GM23338 (cell line): ENCODE measurements at regions not wholly inside any gene's neighbourhood (a gene's known extent, or its start where the extent isn't known, plus 50 kb on each side); places are given as distances from the start of the nearest gene placed in this dataset.

Source experiments
- ATAC-seq: fragments of 200-7000 bp; cut with Tn5 transposase; 3 replicates; pipeline ENCODE4 v1.9.1; 2020
- DNase-seq: peaks from one replicate; pipeline ENCODE4 v3.0.0-alpha.2; 2015; ENCODE audit warnings: low spot score
- H2AFZ ChIP-seq: fragments of 200-600 bp; sonication (generic); 2 replicates; pipeline ENCODE4 v1.8.0; 2016; ENCODE audit warnings: antibody characterized with exemption, mild to moderate bottlenecking, moderate library complexity
- H3F3A ChIP-seq: fragments of 200-600 bp; sonication (generic); replicated peaks from 2 replicates; pipeline ENCODE4 v1.8.0; 2017; ENCODE audit warnings: antibody characterized with exemption, mixed run types, low read depth
- H3K27ac ChIP-seq: fragments of 200-600 bp; sonication (generic); 2 replicates; pipeline ENCODE4 v1.6.1; 2016; ENCODE audit warnings: low read depth
- H3K27me3 ChIP-seq: fragments of 200-600 bp; sonication (generic); 2 replicates; pipeline ENCODE4 v1.8.0; 2016; ENCODE audit warnings: mild to moderate bottlenecking, mixed run types, moderate library complexity; ENCODE audit not compliant: insufficient read depth
- H3K36me3 ChIP-seq: fragments of 200-600 bp; sonication (generic); 2 replicates; pipeline ENCODE4 v1.8.0; 2016; ENCODE audit warnings: mild to moderate bottlenecking; ENCODE audit not compliant: insufficient read depth
- H3K4me1 ChIP-seq: fragments of 200-600 bp; sonication (generic); 2 replicates; pipeline ENCODE4 v1.8.0; 2016; ENCODE audit warnings: mild to moderate bottlenecking, moderate library complexity; ENCODE audit not compliant: insufficient read depth
- H3K4me2 ChIP-seq: fragments of 200-600 bp; sonication (generic); 2 replicates; pipeline ENCODE4 v1.7.1; 2017; ENCODE audit warnings: mixed run types
- H3K4me3 ChIP-seq: fragments of 200-600 bp; sonication (generic); 2 replicates; pipeline ENCODE4 v1.6.1; 2016; ENCODE audit warnings: mixed run types
- H3K79me2 ChIP-seq: fragments of 200-600 bp; sonication (generic); replicated peaks from 2 replicates; pipeline ENCODE4 v1.8.0; 2017; ENCODE audit warnings: mild to moderate bottlenecking; ENCODE audit not compliant: insufficient read depth
- H3K9me2 ChIP-seq: fragments of 200-600 bp; sonication (generic); 2 replicates; pipeline ENCODE4 v1.8.0; 2017; ENCODE audit not compliant: insufficient read depth
- H4K20me1 ChIP-seq: fragments of 200-600 bp; sonication (generic); replicated peaks from 2 replicates; pipeline ENCODE4 v1.8.0; 2017; ENCODE audit warnings: mild to moderate bottlenecking; ENCODE audit not compliant: insufficient read depth
- H3K27ac Mint-ChIP-seq: 2 replicates; pipeline ENCODE4 v1.8.0; 2020; ENCODE audit warnings: inconsistent platforms, mild to moderate bottlenecking, moderate library complexity, mixed read lengths
- H3K27me3 Mint-ChIP-seq: 3 replicates; pipeline ENCODE4 v1.8.0; 2022; ENCODE audit warnings: low read depth, mild to moderate bottlenecking, moderate library complexity, mixed read lengths, inconsistent platforms; ENCODE audit not compliant: insufficient read depth, poor library complexity
- H3K36me3 Mint-ChIP-seq: 3 replicates; pipeline ENCODE4 v1.8.0; 2021; ENCODE audit warnings: low read depth, mild to moderate bottlenecking, inconsistent platforms, moderate library complexity, mixed read lengths
- H3K4me1 Mint-ChIP-seq: 3 replicates; pipeline ENCODE4 v1.8.0; 2020; ENCODE audit warnings: mild to moderate bottlenecking, inconsistent platforms, mixed read lengths
- H3K4me3 Mint-ChIP-seq: 3 replicates; pipeline ENCODE4 v1.8.0; 2021; ENCODE audit warnings: moderate library complexity, mild to moderate bottlenecking, inconsistent platforms, mixed read lengths
- H3K9me3 Mint-ChIP-seq: 3 replicates; pipeline ENCODE4 v1.8.0; 2020; ENCODE audit warnings: moderate library complexity, mild to moderate bottlenecking, inconsistent platforms, mixed read lengths
- CREB1 ChIP-seq: fragments of 250-450 bp; sonication (Bioruptor Pico); IDR thresholded peaks from 2 replicates; pipeline ENCODE4 v1.5.0; 2020; ENCODE audit warnings: low read depth, mild to moderate bottlenecking, moderate library complexity
- CTCF ChIP-seq, 2 experiments: fragments of 200-600 bp in 1 of 2; sonication (generic) in 1 of 2; conservative IDR thresholded peaks; 2 replicates each; pipeline versions ENCODE4 v1.5.1 to v1.6.1; 2016 to 2017; ENCODE audit warnings: antibody characterized with exemption in 2 of 2, low read depth in 2 of 2, mild to moderate bottlenecking in 2 of 2, moderate library complexity in 1 of 2
- STAT1 ChIP-seq: IDR thresholded peaks from one replicate; pipeline ENCODE4 v1.6.1; 2016; ENCODE audit warnings: antibody characterized with exemption; ENCODE audit not compliant: unreplicated experiment
- ZNF114 ChIP-seq: fragments of 250-450 bp; sonication (Bioruptor Pico); IDR thresholded peaks from 2 replicates; pipeline ENCODE4 v1.5.0; 2020; ENCODE audit warnings: mild to moderate bottlenecking, moderate library complexity
- ZNF331 ChIP-seq: fragments of 250-450 bp; sonication (Bioruptor Pico); IDR thresholded peaks from 2 replicates; pipeline ENCODE4 v1.5.0; 2020; ENCODE audit warnings: low read depth, mild to moderate bottlenecking, moderate library complexity
- ZNF462 ChIP-seq: fragments of 250-450 bp; sonication (Bioruptor Pico); IDR thresholded peaks from 2 replicates; pipeline ENCODE4 v1.5.0; 2020; ENCODE audit warnings: mild to moderate bottlenecking, moderate library complexity

- no peak for TF ChIP-seq CTCF (conservative IDR thresholded peaks at IDR 0.05; ENCODE audit: low read depth in 2 of 2)
These were observed 395.8 kb upstream of the MAF start (continued) for GRCh38 chr16:79996321-79996720.

GRCh38 chr16:79995315-79995714 lies 394.8 kb upstream of the MAF start:
- no peaks in the 10 kb centered on the region; the same call in 2 of the 3 replicates for H3K9me3 Mint-ChIP-seq
- H3K36me3 ChIP-seq = no peaks in the 10 kb centered on the region
- peaks cover 19% of the 10 kb centered on the region for H3K4me1 ChIP-seq
- H3K27ac ChIP-seq = no peak overlapping the region
- H3K9me2 ChIP-seq = peaks cover 19% of the 10 kb centered on the region
- H4K20me1 ChIP-seq = no peaks in the 10 kb centered on the region
- H3K27ac Mint-ChIP-seq = no peak overlapping the region; the same call in 1 of the 2 replicates
- no peaks in the 10 kb centered on the region for H3K27me3 ChIP-seq
- H3K4me1 Mint-ChIP-seq = peaks cover 22% of the 10 kb centered on the region
- H3K4me2 ChIP-seq = no peak overlapping the region
- DNase-seq (no peak), ATAC-seq (no peak)
- H3K36me3 Mint-ChIP-seq = no peaks in the 10 kb centered on the region
- no peaks in the 10 kb centered on the region for H3K79me2 ChIP-seq
- H3K27me3 Mint-ChIP-seq = peaks cover 2% of the 10 kb centered on the region
- H2AFZ ChIP-seq = no peak overlapping the region
- no peak overlapping the region for H3K4me3 Mint-ChIP-seq
- no peak overlapping the region for H3K4me3 ChIP-seq
- H3F3A ChIP-seq = 0 out of 2 replicates have a peak, but pooled peaks cover 3% of the 10 kb centered on the region
- no peak for TF ChIP-seq ZNF114 (CRISPR knock-in tag)
- TF ChIP-seq STAT1 = no peak
- no peak for TF ChIP-seq ZNF462 (CRISPR knock-in tag)
- no peak for TF ChIP-seq CREB1 (CRISPR knock-in tag)
- TF ChIP-seq ZNF331 (CRISPR knock-in tag) = no peak
